Epithelial cell of prostate (primary cell): ENCODE measurements at regions not wholly inside any gene's neighbourhood (a gene's known extent, or its start where the extent isn't known, plus 50 kb on each side); places are given as distances from the start of the nearest gene placed in this dataset.
A peak's percentile ranks its signal among the peaks of the same experiment; 100 is the strongest.
"Not testable (repeated sequence)": the region's sequence is repeated elsewhere in the genome, so short reads cannot be mapped to it uniquely, and the experiment has no call there.

Source experiments
- DNase-seq: peaks from one replicate; pipeline ENCODE4 v3.0.0-alpha.2; 2011; ENCODE audit warnings: low read depth, low spot score
- H3K27ac ChIP-seq: fragments of 450-650 bp; 2 replicates; pipeline ENCODE4 v1.5.1; 2017; ENCODE audit warnings: mild to moderate bottlenecking

DNA sequence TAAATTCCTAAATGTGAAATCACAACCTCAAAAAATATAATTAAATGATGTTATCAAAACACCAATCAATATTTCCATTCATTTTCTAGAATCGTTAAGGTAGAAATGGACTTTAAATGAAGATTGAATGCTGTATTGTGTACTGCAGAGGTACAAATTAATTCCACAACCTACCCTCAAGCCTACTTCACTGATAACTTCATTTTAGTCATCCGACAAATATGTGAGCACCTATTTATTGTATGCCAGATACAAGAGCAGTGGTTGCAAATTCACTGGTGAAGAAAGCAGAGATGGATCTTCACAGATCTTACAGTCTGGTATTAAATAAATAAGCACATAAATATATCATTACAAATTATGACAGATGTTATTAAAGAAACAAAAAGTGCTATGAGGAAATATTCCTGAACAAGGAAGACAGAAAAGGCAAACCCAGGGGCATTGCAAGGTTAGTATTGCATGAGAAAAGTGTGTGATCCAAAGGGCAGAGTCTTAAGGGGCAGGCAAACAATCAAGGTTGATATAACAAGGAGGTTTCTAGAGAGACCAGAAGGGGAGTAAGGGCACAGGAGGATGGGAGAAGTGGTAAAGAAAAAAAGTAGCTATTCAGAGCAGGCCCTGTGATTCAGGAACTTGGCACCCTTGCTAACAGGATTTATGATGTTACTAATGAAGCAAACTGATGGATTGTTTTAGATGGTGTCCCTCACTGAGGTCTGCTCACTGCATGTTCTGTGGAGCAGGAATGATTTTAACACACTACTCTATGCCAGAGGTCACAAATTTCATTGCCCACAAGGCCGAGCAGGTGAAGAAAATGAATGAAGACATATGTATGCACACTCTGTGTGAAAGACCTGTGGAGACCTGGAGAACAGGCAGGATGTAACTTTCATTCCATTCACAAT, 128.0 kb upstream of the CCDC150 start:
- DNase-seq = no peak
- H3K27ac ChIP-seq = peak overlapping the region; percentile 14

DNA sequence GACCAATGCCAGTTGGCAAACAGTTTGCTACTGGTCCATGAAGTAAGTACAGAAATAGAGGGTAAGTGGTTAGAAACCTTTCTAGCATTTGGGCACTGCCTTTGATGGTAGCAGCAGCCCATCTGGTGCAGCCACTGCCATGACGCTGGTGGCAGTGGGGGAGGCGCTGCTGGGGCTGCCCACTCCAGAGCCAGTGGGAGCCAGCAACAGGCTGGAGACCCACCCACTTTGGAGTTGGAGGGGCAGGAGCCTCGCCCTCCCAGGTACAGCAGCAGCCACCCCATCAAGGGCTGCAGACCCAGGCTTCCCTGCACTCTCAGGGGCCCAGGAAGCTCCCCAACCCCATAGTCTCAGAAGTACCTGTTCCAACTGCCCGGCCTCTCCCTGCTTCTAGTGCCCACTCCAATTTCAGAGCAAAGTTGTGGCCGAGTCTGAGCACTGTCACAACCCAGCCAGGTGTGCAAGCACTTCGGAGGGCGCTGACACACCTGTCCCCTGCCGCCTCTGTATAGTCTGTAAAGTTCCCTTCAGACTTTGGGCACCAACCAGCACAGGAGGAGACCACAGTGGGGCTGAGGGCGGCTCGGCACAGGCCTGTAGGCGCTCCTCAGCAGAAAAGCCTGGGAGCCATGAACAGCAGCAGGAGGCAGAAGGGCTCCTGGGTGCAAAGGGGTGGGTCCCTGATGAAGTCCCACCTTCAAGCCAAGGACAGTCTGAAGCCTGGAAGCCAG, 125.6 kb upstream of the CCDC150 start:
- H3K27ac ChIP-seq = no peak overlapping the region
- DNase-seq = no peak

DNA sequence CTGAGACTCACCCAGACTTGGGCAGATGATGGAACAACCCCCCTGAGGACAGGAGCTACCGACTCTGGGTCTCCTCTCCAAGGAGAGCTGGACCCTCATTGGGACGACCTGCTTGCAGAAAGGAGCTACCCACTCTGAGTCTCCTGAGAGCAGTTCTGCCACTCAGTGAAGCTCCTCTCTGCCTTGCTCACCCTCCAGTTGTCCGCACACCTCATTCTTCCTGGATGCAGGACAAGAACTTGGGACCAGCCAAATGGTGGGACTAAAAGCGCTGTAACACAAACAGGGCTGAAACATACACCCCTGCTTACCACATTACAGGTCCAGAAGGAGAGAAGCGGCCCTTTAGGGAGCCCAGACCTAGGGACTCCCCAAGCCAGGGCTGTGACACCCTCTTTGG, 124.9 kb upstream of the CCDC150 start:
- no peak overlapping the region for H3K27ac ChIP-seq
- no peak for DNase-seq

DNA sequence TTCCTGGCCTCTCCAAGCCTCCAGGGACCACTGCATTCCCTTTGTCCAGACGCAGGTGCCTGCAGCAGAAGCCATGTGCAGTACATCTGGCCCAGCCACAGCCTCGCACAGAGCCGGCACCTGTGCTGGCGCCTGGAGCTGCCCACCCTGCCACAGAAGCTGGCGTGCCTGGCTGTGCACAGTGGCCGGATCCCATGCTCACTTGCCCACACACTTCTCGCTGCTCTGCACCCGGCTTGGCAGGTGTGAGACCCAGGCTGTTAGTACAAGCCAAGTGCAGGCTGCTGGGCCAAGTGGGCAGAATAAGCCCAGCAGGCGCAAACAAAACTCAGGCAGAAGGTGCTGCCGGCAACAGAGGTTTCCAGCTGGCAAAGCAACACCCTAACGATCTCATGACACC, 124.5 kb upstream of the CCDC150 start:
- no peak for DNase-seq
- no peak overlapping the region for H3K27ac ChIP-seq

DNA sequence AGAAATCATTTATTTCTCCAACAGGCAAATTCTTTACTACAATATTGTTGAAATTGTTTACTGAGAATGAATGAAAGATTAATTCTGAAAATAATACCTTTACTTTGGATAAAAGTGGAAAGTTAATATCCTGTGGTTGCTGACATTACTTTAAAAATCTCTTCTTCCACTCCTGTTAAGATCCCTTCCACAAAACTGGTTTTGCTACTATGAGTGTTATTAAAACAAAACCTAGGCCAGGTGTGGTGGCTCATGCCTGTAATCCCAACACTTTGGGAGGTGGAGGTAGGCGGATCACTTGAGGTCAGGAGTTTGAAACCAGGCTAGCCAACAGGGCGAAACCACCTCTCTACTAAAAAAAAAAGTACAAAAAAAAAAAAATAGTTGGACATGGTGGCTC, 123.9 kb upstream of the CCDC150 start:
- DNase-seq = no peak
- H3K27ac ChIP-seq = no peak overlapping the region

DNA sequence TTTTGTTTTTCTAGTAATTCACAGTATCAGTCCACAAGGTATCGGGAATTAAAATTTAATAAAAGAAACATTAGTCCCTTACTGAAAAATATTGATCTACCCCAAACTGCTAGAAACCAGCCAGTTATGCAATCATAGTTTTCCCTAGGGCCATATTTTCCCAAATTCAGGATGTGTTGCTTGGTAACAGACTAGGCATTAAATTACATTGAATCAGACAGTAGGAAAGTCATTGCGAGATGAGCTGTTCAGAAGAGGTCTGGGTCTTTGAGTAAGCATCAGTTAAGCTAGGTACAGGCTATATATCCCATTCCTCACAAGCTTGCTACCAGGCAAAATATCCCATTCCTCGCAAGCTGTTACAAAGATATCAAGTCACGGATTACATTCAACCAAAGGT, 123.0 kb upstream of the CCDC150 start:
- DNase-seq = no peak

DNA sequence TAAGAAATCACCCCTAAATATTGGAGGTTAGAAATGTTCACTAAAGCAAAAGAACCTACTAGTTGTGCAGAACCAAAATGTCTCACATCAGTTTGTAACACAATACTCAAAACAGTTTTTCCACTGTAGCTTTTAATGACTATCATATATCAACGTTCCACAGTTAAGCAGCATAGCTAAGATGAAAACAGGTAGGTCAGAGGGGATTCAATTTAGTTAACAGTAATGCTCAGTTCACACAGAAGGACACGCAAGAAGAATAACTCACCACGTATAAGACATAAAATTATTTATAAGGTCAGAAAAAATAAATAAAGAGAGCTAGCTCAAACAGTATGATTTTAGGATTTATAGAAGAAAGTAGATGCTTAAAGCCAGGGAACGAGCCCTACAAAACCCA, 118.9 kb upstream of the CCDC150 start:
- DNase-seq = no peak
- no peak overlapping the region for H3K27ac ChIP-seq

More for the DNA sequence above, 123.0 kb upstream of the CCDC150 start:
- no peak overlapping the region for H3K27ac ChIP-seq

DNA sequence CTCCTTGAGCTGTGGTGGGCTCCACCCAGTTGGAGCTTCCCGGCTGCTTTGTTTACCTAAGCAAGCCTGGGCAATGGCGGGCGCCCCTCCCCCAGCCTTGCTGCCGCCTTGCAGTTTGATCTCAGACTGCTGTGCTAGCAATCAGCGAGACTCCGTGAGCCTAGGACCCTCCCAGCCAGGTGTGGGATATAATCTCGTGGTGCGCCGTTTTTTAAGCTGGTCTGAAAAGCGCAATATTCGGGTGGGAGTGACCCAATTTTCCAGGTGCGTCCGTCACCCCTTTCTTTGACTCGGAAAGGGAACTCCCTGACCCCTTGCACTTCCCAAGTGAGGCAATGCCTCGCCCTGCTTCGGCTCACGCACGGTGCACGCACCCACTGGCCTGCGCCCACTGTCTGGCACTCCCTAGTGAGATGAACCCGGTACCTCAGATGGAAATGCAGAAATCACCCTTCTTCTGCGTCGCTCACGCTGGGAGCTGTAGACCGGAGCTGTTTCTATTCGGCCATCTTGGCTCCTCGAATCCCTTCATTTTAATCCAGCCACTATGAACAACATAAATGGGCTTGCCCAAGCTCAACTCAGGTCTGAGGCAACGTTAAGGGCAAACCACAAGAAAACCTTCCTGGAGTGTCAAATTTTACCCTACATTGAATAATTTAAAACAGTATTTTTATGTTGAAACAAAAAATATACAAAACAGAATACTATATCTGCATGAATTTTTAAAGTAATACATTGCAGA, 112.4 kb upstream of the CCDC150 start:
- DNase-seq, H3K27ac ChIP-seq: not testable (repeated sequence)

DNA sequence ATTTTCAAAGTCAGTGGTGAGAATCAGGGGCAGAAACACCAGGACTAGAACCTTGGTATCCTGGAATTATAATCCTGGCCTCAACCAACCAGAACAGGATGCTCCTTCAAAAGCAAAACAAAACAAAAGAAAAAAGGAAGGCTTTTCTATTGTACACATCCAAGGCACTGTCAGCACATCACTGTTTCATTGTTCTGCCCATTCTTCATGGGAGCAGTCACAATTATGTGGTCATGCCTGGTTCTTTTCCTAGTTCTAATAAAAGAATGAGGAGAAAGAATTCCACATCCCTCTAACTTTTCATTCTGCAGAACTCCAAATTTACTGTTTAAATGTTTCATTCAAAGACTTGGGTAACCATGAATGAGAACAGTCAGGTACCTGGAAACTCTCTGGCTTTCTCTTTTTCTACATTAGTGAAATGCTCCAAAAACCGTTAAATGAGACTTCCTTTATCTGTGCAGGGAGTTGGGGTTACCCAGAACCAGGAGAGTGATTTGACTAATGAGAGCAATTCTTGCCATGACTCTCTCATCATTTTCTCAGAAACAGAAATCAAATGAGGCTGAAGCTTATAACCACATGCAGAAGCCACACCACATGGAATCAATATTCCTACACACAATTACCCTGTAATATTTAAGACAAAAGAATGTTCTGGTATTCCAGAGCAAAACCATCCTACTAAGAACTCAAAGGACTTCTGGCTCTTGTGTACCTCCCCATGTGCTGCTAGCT, 110.9 kb upstream of the CCDC150 start:
- DNase-seq = no peak
- no peak overlapping the region for H3K27ac ChIP-seq

DNA sequence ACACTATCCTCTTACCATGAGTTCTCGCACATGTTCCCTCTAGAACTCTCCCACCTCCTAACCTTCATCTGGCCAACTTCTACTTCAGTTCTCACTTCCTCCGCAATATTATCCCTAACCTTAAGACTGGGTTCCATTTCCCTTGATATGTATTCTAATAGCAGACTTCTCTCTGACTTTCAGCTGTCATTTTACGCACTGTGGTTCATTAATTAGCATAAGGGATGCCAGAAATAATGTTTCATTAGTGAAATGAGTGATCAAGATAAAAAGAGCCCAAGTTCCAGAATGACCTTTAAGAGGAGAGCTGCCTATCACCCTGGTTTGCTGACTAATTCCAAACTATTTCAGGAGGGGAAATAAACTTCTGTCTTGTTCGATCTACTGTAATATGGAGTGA, 108.6 kb upstream of the CCDC150 start:
- H3K27ac ChIP-seq = no peak overlapping the region
- no peak for DNase-seq

DNA sequence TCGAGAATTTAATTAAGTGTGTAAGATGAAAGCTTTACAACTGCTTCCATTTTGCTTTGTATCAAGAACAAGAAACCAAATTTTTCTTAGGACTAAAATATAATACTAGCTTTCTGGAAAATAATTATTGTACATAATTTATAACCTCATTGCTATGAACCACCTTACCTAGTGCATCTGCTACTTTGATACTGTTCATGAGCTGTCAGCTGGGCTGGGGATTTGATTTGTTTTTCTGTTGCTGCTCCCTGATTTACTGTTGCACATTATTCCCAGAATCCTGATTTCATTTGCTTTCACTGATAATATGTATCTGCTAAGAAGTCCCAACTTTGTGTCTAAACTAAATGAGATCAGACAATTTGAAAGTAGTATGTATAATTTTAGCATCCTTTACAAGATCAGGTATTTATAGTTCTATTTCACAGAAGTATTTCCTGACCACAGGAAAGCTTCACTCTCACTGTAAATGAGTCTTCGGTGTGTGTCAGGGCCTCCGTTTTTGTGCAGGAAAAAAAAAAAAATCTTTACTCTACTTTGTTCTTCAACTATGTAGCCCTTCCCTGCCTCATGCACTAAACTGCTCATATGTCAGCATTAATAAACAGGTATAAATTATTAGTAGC, 105.6 kb upstream of the CCDC150 start:
- no peak overlapping the region for H3K27ac ChIP-seq

DNA sequence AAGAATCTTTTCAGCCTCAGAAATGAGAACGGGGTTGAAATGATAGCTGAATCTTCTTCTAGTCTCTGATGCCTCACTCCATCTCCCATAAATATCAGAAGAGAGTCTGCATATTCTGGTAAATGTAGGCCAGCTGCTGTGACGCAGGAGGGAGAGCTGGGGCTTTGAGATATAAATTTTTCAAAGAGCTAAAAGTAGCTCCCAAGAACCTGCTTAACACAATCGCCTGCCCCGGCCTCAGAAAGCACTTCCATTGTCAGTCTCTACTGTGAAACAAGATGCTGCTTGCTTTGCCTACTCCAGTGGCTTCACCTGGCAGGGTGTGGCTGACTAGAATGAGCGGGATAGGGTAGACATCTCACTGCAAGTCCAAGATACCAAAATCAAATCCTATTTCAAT, 105.0 kb upstream of the CCDC150 start:
- no peak for DNase-seq
- no peak overlapping the region for H3K27ac ChIP-seq

More for the DNA sequence above, 105.6 kb upstream of the CCDC150 start:
- DNase-seq = no peak

DNA sequence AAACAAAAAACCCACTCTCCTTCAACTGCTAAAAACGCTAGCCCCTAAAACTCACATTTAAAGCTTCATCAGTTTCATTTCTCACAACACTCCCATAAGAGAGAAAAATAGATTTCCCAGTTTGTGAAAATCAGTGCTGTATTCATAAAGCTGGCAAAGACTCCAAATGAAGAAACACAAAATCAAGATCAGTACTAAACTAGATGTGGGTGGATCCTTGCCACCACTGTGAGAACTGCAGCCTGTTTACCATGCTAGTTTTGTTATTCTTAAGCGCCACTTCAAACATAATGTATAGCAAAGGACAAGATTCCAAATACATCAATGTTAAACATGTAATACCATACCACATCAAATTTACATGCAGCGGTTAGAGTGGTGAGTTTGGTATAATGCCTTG, 104.5 kb upstream of the CCDC150 start:
- no peak overlapping the region for H3K27ac ChIP-seq
- DNase-seq = no peak

DNA sequence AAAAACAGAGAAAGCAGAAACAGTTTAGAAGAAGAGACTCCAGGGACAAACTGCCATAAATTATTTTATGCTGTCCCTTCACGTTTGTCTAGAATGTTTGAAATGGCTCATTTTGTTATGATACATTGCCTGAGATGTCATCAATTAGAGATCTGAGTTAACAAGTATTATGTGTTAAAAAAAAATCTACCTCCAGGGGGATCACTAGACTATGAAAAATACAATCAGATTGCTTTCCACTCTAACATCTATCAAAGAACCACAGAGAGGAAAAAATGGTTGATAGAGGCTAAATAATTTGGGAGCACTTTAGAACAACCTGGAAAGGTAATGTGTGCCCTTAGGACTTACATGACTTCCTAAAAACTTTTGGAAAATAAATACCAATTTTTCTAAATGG, 103.8 kb upstream of the CCDC150 start:
- no peak overlapping the region for H3K27ac ChIP-seq
- no peak for DNase-seq

DNA sequence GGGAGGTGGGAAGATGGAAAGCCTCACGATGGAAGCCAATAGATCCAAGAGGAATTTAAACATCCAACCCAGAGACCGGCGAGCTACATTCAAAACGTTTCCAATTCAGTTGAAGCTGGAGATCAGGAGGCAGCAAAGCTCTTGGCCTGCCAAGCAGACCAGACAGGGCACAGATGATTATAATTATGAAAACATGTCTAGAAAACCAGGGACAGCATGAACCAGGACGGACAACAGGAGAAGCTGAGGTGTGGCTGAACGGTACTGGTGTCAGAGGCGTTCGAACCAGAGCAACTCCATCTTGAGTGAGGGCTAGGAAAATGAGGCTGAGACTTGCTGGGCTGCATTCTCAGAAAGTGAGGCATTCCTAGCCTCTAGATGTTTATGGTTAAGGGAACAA, 102.2 kb upstream of the CCDC150 start:
- DNase-seq = no peak
- H3K27ac ChIP-seq = no peak overlapping the region

DNA sequence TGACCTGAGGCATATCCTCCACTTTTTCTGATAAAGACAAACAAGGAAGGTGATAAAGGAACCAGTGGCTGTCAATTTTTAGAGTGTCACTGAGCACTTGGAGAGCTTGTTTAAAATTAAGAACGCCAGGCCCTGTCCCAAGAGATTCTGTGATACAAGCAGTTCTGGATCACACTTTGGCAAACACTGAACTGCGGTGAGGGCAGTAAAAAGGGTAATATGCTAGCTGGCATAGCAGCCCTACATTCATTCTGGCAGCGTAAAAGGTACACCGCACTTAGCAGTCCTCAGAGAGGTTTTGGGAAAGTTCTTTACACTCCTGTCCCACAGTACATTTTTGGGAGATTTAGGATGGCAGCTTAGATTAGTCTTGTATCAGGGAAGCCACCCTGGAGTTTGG, 101.3 kb upstream of the CCDC150 start:
- H3K27ac ChIP-seq = no peak overlapping the region
- DNase-seq = no peak

DNA sequence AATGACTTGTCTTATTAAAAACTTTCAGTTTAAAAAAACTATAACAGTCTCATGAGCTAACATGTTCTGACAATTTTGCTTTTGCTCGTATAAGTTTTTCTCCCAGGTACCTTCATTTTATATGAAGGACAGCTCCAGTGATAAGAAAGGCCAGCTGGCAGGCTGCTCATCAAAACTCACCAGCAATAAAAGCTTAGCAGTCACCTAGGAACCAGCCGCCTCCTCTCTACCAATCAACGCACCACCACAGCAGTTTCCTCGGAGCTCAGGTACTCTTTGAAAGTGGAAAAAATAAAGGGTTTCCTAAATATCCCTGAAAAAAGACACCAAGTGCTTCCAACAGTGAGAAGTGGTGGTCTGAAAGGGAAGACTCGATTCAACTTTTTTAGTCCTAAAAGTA, 100.9 kb upstream of the CCDC150 start:
- no peak for DNase-seq
- H3K27ac ChIP-seq = no peak overlapping the region

DNA sequence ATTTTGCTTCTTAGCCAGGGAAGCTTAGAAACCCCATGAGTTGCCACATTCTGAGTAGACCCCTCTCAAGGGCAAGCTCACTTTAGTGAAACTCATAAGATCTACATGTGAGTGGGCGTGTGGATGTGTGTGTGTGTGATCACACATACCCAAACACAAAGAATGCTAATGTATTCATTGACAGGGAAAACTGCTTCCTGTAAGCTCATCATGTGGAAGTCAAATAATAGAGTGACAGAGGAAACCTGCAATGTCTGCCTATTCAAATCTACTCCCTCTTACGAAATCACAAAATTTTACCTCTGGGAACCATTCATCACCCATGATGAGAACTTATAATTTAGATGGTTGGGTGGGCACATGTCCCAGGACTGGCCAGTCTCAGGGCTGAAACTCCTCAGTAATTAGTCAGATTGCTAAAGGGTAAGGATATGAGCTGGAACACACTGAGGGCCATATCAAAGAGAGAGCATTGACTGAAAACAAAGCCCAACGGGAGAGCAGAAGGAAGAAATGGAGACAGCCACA, 94.5 kb upstream of the CCDC150 start:
- no peak overlapping the region for H3K27ac ChIP-seq
- DNase-seq = no peak

DNA sequence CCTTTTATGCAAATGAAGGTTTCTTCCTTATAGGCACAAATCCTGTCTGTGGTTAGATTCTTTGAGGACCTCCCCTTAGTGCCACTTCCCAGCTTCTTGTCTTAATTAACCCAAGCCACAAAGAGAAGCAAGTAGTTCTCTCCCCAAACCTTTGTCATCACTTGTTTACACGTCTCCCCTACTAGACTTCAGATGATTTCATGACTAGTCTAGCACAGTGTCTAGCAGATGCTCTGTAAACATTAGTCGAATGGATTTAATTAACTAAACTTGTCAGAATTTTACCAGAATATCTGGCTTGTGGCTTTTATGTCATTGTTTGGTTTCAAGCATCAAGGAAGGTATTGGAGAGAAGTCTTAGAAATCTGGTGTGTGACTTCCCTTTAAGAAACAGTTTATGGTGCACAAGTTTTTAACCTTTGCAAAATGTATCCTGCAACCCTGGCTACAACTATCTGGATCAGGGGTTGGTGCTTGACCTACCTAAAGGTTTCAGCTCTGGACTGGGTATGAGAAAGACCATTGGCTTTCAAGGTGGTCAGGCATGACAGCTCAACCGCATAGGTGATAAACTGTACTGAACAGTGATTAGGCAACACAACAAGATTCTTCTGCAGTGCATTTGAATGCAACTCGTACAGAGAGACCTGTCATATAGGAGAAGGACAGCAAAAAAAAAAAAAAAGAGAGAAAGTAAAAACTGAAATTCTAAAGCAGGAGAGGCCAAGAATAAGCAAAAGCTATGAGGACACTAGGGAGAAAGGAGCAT, 93.2 kb upstream of the CCDC150 start:
- no peak overlapping the region for H3K27ac ChIP-seq
- no peak for DNase-seq
